GM19468 (cell line): ENCODE measurements at regions not wholly inside any gene's neighbourhood (a gene's known extent, or its start where the extent isn't known, plus 50 kb on each side); places are given as distances from the start of the nearest gene placed in this dataset.

Experiments used
- ATAC-seq: cut with Tn5 transposase; IDR thresholded peaks from one replicate; pipeline ENCODE4 v1.9.1; 2021; ENCODE audit warnings: mild to moderate bottlenecking, moderate library complexity, moderate number of reproducible peaks; ENCODE audit not compliant: unreplicated experiment; ENCODE audit errors: extremely low read depth

- ATAC-seq = no peak
Measured at GRCh38 chr1:221911714-221912113, 169.8 kb upstream of the DUSP10 start.

- peak; percentile 66 for ATAC-seq
Measured at GRCh38 chr1:221910222-221910621, 168.3 kb upstream of the DUSP10 start.

- no peak for ATAC-seq
Measured at GRCh38 chr1:221908573-221908972, 166.7 kb upstream of the DUSP10 start.

GRCh38 chr1:221907166-221907932, 165.5 kb upstream of the DUSP10 start:
- no peak for ATAC-seq

- ATAC-seq = no peak
Measured at GRCh38 chr1:221905802-221906201, 163.9 kb upstream of the DUSP10 start.

- no peak for ATAC-seq
Measured at GRCh38 chr1:221904319-221904718, 162.4 kb upstream of the DUSP10 start.

- no peak for ATAC-seq
Measured at GRCh38 chr1:221903594-221903993, 161.7 kb upstream of the DUSP10 start.

GRCh38 chr1:221902961-221903360, 161.1 kb upstream of the DUSP10 start:
- no peak for ATAC-seq

- ATAC-seq = no peak
Measured at GRCh38 chr1:221900678-221901077, 158.8 kb upstream of the DUSP10 start.

- no peak for ATAC-seq
Measured at GRCh38 chr1:221897321-221897721, 155.4 kb upstream of the DUSP10 start.

GRCh38 chr1:221892301-221892830, 150.5 kb upstream of the DUSP10 start:
- ATAC-seq = no peak

- ATAC-seq = no peak
Measured at GRCh38 chr1:221891708-221892107, 149.8 kb upstream of the DUSP10 start.

- ATAC-seq = no peak
Measured at GRCh38 chr1:221888801-221889200, 146.9 kb upstream of the DUSP10 start.

- ATAC-seq = no peak
Measured at GRCh38 chr1:221888218-221888617, 146.3 kb upstream of the DUSP10 start.

GRCh38 chr1:221887758-221888157, 145.9 kb upstream of the DUSP10 start:
- ATAC-seq = no peak

- no peak for ATAC-seq
Measured at GRCh38 chr1:221887415-221887746, 145.5 kb upstream of the DUSP10 start.

GRCh38 chr1:221886743-221887414, 145.0 kb upstream of the DUSP10 start:
- ATAC-seq = no peak

- ATAC-seq = no peak
Measured at GRCh38 chr1:221886311-221886710, 144.4 kb upstream of the DUSP10 start.

- no peak for ATAC-seq
Measured at GRCh38 chr1:221884821-221885220, 142.9 kb upstream of the DUSP10 start.

- ATAC-seq = no peak
Measured at GRCh38 chr1:221881805-221882581, 140.1 kb upstream of the DUSP10 start.

GRCh38 chr1:221880182-221880581, 138.3 kb upstream of the DUSP10 start:
- ATAC-seq = no peak
